ENCODE measurements at regions not wholly inside any gene's neighbourhood (a gene's known extent, or its start where the extent isn't known, plus 50 kb on each side); places are given as distances from the start of the nearest gene placed in this dataset.

- TF ChIP-seq CTCF (IDR thresholded peaks at IDR 0.05; ENCODE audit: low read depth, low read length, poor library complexity, severe bottlenecking), result no peak
- TF ChIP-seq EZH2phosphoT487 (IDR thresholded peaks at IDR 0.05; ENCODE audit: borderline replicate concordance, low read length), result no peak
These were observed 134.5 kb upstream of the FOXF1 start for GRCh38 chr16:86375851-86376250.

Measured in DOHH2 (cell line).